ENCODE measurements at regions not wholly inside any gene's neighbourhood (a gene's known extent, or its start where the extent isn't known, plus 50 kb on each side); places are given as distances from the start of the nearest gene placed in this dataset.

DNA sequence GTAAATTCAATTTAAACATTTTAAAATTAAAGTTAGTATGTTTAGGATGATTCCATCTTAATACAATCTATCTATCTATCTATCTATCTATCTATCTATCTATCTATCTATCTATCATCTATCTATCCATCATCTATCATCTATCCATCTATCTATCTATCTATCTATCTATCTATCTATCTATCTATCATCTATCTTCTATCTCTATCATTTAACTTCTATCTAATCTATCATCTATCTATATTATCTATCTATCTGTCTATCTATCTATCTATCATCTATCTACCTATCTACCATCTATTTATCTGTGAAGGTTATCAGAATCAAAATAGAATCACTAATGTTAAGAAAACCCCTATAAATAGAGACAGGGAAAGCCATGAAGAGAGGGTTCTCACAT is 78.3 kb downstream of the RAMP3 start:
- no peak for DNase-seq

DNA sequence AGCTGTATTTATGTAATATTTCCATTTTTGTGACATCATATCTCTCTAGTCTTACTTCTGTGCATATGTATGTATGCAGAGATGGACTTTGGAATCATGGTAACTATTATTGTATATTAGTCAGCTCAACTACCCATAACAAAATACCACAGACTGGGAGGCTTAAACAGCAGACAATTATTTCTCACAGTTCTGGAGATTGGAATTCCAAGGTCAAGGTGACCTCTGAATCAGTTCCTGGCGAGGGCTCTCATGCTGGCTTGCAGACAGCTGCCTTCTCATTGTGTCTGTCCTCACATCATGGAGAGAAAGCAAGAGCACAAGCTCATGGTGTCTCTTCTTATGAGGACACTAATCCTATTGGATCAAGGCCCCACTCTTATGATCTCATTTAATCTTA is 79.1 kb downstream of the RAMP3 start:
- no peak for DNase-seq

DNA sequence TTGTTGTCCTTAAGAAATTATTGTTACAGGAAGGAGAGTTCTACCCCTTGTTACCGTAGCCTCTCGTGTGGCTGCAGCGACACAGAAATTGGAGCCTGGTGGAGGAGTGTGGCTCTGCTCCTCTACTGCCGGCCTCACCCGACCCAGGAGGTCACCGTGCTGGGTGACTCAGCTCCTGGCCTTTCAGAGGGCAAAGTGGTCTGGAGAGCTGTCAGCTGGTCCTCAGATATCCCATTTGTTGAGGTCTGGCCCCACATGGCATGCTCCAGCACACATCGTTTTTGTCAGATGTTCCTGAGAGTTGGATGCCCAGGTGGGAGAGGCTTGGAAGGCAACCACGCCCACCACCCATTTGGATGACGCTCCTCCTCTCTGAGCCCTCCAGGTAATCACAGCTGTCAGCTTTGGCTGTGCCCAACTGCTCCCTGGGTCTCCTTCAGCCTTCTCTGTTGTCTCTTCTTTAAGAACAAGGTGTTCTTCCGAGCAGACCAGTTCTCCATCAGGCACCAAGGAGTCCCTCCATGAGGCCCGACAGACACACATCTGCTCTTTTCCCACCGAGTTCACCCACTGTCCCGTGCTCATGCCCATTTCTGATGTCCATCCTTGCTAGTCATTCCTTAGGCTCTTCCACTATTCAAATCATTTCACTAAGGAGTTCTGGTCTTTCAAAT is 80.3 kb downstream of the RAMP3 start:
- no peak for DNase-seq

DNA sequence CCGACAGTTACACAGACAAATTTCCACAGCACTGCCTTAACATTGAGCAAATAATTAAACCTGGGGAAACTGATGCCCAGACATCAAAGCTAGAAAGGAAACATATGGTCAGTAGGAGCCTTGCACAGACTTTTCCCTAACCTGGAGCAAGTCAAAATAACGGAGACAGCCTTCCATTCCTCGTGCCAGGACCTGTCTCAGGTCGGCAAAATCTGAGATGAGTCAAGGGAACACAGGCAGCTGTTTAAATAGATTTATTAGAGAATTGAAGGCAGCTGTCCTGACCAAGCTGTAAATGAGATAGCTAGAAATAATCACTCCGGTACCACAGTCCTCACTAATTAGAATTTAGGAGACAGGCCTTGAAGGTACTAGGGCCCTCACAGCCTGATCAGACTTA is 81.2 kb downstream of the RAMP3 start:
- DNase-seq, result no peak

DNA sequence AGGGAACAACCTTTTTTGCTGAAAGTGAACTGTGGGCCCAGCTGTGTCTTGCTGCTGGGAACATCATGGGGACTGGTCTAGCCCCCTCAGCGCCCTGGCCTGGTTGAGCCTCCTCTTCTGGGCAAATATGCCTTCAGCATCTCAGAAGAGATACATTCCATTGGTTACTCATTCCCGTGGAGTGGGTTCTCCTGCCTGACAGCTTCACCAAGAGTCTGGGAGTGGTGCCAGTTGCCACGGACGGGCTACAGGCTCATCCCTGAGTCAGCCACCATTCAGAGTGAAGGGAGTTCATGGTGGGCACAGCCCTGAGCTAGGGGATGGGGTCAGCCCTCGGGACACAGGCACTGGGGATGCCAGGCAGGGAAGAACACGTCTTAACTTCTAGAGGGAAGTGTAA is 81.9 kb downstream of the RAMP3 start:
- DNase-seq, result no peak

DNA sequence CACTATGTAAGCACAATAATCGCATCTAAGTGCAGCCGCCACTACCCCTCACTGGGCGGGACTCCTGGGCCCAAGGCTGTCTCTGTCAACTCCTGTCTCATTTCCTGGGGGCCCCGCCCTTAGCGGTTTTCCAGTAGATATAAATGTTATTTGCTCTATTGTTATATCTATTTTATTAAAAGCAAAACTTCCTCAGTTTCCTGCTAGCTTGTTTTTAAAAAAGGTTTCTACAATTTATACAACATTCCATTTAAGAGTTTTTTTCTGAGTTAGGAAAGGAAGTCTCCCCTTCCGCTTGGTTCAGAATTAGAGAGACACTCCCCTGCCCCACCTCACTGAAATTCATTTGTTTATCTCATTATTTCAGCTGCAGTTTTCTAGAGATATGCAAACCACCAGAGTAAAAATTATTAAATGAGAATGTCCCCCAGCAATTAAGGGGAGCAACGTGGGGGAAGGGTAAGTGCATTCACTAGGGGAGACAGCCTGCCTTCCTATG is 82.7 kb downstream of the RAMP3 start:
- no peak for DNase-seq

DNA sequence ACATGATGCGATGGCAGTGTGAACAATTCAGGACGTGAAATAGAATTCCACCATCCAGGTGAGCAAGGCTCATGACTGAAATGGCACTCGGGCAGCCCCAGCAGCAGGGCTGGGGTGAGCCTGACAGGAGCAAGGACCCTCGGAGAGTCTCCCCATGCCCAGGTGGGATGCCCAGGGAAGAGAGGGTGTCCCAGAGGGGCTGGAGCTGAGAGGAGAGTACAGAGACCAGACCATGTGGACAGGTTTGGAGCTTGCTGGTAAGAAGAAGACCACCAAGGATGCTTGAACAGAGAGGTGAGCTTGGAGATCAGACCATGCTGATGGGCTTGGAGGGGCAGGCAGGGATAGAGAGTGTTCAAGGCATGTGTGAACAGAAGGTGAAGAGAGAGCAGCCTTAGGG is 83.3 kb downstream of the RAMP3 start:
- DNase-seq, result no peak

DNA sequence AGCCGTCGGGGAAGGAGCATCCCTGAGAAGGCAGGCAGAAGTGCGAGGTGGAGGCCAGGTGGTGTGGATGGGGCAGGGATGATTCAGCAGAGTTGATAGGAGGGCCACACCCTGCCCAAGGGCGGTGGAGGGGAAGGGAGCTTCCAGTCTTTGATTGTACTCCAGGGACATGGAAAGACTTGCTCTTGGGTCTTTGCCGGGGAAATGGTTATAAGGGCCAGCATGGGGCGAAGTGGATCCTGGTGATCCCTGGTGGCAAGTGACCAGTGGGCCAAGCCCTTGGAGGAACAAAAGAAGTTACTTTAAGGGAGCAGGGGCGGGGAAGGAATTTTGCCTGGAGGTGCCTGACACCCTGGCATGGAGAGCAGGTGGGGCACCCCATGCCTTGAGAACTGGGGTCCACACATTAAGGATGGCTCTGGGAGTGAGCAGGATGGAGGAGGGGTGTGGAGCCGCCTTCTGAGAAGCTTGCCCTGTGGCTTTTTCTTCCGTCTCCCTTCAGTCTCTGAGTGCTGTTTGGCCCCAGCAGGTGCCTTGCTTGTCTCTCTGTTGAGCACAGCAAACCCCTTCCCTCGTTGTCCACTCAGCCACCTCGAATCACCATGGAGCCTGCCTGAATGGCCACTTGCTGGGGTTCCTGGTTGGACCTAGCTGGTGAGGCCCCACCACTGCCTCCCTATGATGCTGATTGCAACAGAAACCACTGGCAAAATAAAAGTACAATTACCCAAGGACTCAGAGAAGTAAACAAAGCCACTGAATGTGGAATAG is 83.9 kb downstream of the RAMP3 start:
- no peak for DNase-seq

DNA sequence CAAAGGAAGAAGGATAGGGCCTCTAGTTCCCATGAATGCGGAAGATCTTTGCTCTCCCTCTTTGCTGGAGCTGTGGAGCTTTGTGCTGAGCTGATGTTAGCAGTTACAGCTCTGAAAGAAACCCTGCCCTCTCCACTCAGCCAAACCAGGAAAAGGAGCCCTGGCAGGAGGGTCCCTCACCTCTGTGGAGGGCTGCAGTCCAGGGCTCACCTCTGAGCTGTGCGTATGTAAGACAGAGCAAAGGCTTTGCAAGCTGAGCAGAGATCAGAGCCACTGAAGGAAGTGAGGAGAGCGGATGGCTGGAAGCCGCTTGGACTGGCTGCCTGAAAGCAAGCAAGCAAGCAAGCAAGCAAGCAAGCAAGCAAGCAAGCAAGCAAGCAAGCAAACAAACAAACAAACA is 84.7 kb downstream of the RAMP3 start:
- DNase-seq, result no peak

DNA sequence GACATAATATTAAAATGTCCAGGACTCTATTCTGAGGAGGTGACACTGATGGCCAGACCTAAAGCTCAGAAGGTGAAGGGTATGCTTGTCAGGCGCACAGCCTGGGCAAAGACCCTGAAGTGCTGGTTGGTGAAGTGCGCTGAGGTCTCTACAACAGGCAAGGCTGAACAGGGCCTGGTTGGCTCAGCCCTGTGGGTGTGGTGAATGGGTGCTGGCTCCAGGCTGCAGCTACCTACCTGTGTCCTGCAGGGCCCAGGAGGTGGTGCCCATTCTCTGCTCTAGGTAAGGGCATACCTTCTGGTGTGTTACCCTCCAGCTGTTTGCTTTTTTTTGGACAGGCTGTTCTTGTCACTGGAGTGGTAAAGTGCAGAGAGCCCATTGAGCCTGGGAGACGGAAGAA is 85.1 kb downstream of the RAMP3 start:
- DNase-seq, result no peak

DNA sequence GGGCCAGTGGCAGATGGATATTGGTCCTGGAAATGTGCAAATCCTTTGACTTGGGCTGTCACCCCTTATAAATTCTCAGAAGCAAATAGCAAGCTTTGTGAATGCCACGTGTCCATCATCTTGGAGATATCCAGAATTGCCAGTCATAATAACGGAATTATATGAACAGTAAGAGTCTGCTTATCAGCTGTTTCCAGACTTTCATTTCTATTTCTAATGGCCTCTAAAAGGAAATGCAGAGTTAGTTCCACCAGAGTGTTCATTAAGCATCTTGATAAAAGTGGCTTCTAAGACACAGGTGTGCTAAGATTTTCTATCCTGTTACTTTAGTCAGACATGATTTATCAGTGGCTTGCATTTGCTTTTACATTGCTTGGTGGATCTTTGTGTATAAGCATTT is 87.4 kb downstream of the RAMP3 start:
- no peak for DNase-seq

DNA sequence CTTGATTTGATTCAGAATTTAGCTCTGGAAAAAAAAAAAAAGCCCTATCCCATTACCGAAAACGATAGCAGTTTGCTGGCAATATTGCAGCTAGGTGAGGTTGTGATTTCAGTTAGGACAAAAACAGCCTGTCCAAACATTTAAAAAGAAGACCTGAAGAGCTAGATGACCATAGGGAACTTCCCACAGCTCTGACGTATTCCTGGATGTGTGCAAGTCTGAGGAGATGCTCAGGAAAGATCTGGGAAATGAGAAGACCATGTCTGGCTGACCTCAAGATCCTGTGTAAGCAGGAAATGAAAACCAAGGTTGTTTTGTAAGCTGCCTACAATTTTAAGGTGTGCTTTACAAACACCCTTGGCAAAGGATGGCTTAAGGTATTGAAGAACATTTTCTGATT is 88.7 kb downstream of the RAMP3 start:
- no peak for DNase-seq

DNA sequence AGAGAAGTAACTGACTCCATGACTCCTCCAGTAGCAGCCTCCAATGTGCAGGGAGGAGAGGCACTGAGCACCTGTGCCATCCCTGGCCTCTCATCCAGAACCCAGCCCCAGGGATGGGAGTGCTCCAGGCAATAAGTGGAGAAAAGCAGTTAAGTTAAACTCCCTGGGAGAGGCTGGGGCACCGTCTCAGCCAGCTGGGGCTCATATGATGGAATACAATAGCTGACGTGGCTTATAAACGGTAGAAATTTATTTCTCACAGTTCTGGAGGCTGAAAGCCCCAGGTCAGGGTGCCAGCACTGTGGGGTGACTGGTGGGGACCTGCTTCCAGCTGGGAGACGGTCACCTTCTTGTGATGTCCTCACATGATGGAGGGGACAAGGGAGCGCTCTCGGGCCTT is 94.7 kb downstream of the RAMP3 start:
- DNase-seq, result no peak

DNA sequence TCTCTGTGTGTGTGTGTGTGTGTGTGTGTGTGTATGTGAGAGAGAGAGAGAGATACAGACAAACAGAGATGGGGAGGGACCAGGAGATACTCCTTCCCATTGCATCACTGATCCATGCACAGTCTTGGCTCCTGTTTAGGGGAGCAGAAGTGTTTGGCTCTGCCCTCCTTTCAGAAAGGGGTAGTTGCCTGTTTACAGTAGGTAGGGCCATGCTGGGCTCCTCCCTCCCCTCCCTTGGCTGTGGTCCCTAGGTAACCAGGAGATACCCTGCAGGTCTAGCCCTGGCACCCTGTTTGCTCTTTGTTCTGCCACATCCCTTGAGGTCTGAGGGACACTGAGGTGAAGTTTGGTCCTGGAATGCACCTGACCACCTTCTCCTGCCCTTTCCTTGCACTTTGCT is 95.3 kb downstream of the RAMP3 start:
- DNase-seq, result no peak

DNA sequence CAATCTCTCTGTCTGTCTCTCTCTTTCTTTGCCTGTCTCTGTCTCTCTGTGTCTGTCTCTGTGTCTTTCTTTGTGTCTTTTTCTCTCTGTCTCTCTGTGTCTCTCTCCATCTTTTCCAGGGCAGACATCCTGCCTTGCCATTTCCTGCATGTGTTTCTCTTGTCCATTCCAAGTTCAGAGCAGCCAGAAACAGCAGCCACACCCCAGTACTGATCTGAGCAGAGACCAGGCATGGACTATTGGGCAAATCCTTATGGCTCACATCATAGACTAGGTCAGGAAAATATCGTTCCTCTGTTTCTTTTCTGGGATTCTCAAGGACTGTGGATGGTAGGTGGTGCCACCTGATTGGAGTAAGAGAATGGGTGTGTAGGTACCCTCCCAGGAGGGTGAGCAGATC is 95.8 kb downstream of the RAMP3 start:
- no peak for DNase-seq

DNA sequence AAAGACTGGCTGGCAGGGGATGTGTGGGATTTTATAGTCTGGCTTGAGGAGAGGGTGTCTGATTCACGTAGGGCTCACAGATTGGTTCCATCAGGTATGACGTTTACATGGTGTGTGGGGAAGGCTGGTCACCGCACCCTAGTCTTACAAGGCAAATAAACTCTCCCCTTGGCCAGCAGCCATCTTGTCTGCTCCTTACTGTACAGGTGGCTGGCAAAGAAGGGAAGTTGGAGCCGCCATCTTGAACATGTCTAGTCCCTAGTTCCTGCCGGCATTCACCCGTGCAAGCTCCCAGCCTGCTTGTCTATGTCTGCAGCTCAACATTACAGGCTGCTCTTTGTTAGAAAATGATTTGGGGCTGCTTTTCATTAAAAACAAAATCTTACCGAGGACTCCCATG is 97.6 kb downstream of the RAMP3 start:
- DNase-seq, result no peak

DNA sequence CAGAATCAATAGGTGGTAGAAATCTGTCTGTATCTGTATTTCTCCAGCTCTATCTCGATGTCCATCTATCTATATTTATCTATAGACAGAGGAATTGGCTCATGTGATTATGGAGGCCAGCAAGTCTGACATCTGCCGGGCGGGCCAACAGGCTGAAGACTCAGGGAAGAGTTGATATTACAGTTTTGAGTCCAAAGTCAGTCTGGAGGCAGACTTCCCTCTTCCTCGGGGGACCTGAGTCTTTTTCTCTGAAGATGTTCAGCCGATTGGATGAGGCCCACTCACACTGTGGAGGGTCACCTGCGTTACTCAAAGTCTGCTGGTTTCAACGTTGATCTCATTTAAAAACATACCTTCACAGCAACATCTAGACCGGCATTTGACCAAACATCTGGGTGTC is 98.7 kb downstream of the RAMP3 start:
- no peak for DNase-seq

DNA sequence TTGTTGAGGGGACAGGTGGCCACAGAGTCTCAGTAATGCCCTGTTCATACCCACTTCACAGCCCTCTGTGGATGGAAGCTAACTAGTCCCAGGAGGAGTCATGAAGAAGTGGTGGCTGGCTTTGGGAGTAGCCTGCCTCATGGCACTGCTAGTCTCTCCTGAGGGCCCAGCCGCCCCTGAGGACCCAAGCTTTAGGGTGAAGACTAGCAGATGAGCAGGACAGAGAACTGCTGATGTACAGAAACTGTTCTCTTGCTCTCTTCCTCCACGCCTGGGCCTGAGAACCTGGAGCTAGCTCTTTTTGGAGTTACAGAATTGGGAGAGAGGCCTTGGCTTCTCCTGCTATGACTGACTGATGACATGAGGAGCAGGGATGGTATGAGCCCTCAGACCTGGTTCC is 99.2 kb downstream of the RAMP3 start:
- no peak for DNase-seq

DNA sequence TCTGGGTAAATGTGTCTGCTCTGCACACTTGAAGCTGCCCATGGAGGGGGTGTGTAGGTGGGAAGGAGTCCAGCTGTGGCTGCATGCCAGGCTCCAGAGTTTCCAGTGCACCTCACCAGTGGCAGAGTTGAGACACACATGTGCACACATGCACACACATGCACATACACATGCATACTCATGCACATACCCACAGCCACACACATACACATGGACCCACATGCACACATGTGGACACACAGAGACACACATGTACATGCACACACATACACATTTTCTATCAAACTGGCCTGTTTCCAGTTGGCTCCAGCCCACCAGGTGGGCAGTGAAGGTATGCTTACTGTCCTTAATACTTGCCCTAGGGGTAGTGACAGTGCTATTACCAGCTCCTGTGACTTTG is 99.7 kb downstream of the RAMP3 start:
- no peak for DNase-seq

DNA sequence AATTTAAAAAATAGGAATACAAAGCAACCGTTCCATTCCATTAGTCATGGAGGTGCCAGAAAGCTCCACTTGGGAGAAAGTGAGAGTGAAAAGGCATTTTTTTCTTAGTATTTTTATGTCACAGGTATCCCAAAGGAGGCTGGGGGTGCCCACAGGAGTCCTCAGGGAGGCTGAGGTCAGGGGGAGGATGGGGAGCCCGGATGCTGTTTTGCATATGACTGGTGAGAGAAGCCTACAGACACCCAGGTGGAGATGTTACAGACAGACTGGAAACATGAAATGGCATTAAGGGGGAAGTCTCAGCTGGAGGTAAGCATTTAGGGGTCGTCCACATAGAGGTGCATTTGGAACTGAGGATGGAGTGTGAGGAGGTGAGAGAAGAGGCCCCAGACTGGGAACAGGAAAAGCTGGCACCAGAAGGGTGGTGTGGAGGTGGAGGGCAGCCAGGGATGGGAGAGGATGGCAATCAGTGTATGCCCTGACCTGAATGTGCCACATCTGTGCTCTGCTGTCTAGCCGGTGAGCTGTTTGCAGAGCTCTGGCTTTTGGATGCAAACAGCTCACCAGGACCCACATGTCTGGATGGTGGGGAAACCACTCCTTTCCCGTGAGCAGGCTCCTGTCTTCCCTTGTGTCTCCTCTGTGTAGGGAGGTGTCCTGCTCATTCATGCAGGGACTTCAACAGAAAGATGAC is 101.1 kb downstream of the RAMP3 start:
- DNase-seq, result no peak

DNA sequence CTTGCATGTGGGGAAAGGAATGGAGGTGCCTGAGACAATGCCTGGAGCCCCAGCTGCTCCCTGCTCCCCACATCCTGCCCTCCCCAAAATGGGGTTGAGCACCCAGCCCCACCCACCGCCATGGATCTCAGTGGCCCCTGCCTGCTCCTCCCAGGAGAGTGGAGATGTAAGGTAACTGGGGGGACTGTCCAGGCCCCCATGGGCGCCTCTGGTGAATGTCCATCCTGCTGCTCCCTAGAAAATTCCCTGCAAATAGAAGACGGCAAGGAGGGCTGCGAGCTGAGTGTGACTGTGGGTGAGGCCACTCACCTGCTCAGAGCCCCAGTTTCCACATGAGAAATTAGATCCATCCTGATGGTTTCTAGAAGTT is 101.6 kb downstream of the RAMP3 start:
- DNase-seq, result no peak

DNA sequence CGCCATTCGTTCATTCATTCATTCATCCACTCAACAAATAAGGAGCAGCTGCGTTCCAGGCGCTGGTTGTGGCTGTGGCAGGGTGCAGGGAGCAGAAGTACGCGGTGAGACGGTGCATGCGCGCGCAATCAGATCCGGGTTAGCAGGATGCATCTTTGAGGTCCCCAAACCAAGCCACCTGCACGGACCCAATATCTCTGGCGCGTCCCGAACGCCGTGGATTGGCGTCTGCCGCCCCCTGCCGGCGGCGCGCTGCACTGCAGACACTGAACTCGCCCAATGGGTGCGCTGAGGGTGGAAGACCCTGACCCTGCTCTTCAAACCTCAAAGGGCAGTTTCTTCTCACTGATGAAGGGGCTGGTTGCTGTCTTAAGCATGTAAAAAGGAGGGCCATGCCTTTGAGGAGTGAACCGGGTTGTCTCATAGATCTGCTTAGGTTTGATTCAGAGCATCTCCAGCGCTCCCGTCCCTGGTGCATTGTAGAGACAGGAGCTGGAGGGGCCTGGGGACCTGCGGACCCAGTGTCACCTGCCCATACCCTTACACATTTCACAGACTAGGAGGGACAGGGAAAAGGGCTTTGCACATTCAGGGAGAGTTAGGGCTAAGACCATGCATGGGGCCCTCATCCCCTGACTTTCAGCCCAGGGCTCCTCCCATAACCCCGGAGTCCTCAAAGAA is 102.5 kb downstream of the RAMP3 start:
- peak; percentile 68 for DNase-seq

DNA sequence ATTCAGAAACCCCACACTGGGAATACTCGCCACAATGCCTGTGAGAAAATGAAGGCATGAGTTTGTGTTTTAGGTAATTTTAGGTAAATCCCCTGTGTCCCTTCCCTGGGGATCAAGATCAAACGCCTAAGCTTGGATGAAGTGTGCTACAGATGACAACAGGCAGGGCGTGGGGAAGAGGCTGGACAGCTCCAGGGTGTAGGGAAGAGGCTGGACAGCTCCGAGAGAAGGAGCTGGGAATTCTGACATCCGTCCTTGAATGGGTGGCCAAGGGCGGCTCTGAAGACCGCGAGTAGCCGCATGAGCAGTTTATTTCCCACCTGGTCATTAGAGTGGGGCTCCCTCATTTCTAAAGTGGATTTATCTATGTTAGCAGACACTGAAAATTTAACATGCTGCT is 109.7 kb downstream of the RAMP3 start:
- DNase-seq, result no peak

DNA sequence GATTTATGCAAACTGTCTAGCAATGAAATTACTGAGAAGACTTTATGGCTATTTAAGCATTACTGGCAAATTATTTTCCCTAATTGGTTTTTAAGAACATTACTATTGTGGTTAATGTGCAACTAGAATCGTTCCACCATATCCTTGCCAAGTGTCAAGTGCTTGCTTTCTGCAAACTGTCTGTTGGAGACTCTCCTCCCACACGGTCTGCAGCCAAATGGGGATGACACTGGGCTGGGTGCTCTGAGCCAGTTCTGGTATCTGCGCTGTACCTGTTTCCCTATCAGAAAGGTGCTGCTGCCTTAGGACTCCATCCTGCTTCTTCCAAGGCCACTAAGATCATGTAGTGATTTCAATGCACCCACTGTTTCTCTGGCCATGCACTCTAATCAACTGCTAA is 110.4 kb downstream of the RAMP3 start:
- DNase-seq, result no peak
